HG03432 (cell line): ENCODE measurements at regions not wholly inside any gene's neighbourhood (a gene's known extent, or its start where the extent isn't known, plus 50 kb on each side); places are given as distances from the start of the nearest gene placed in this dataset.

Experiments
- ATAC-seq: cut with Tn5 transposase; IDR thresholded peaks from one replicate; pipeline ENCODE4 v1.9.1; 2021; ENCODE audit warnings: mild to moderate bottlenecking, moderate library complexity; ENCODE audit not compliant: unreplicated experiment

- no peak for ATAC-seq
Observed at GRCh38 chr12:19044430-19044829, 85.1 kb upstream of the PLEKHA5 start.

- no peak for ATAC-seq
Observed at GRCh38 chr12:19044891-19045290, 84.6 kb upstream of the PLEKHA5 start.

GRCh38 chr12:19045426-19045825 is 84.1 kb upstream of the PLEKHA5 start:
- ATAC-seq: no peak

GRCh38 chr12:19048943-19049342 is 80.6 kb upstream of the PLEKHA5 start:
- ATAC-seq: no peak

GRCh38 chr12:19052689-19053088 is 76.8 kb upstream of the PLEKHA5 start:
- no peak for ATAC-seq

- ATAC-seq: no peak
Observed at GRCh38 chr12:19053218-19053617, 76.3 kb upstream of the PLEKHA5 start.

- ATAC-seq: no peak
Observed at GRCh38 chr12:19054035-19054434, 75.5 kb upstream of the PLEKHA5 start.

- ATAC-seq: no peak
Observed at GRCh38 chr12:19055589-19055988, 73.9 kb upstream of the PLEKHA5 start.

GRCh38 chr12:19058235-19059021 is 71.1 kb upstream of the PLEKHA5 start:
- ATAC-seq: no peak

GRCh38 chr12:19064713-19065112 is 64.8 kb upstream of the PLEKHA5 start:
- ATAC-seq: no peak

GRCh38 chr12:19065223-19065622 is 64.3 kb upstream of the PLEKHA5 start:
- no peak for ATAC-seq

GRCh38 chr12:19065871-19066270 is 63.7 kb upstream of the PLEKHA5 start:
- ATAC-seq: no peak

GRCh38 chr12:19066475-19067001 is 63.0 kb upstream of the PLEKHA5 start:
- no peak for ATAC-seq

- ATAC-seq: no peak
Observed at GRCh38 chr12:19068137-19068536, 61.4 kb upstream of the PLEKHA5 start.

- no peak for ATAC-seq
Observed at GRCh38 chr12:19070341-19070740, 59.2 kb upstream of the PLEKHA5 start.

- ATAC-seq: no peak
Observed at GRCh38 chr12:19074700-19075099, 54.8 kb upstream of the PLEKHA5 start.

- ATAC-seq: no peak
Observed at GRCh38 chr12:19075711-19076340, 53.7 kb upstream of the PLEKHA5 start.
